Fibroblast of pulmonary artery (primary cell): ENCODE measurements at regions not wholly inside any gene's neighbourhood (a gene's known extent, or its start where the extent isn't known, plus 50 kb on each side); places are given as distances from the start of the nearest gene placed in this dataset.
"Not testable (repeated sequence)": the region's sequence is repeated elsewhere in the genome, so short reads cannot be mapped to it uniquely, and the experiment has no call there.

Source experiments
- DNase-seq: peaks from one replicate; pipeline ENCODE4 v3.0.0-alpha.2; 2010; ENCODE audit warnings: low read depth
- H3K4me3 ChIP-seq: replicated peaks from 2 replicates; pipeline ENCODE4 v1.5.1; 2011; ENCODE audit warnings: low read depth, mild to moderate bottlenecking, control low read depth, low read length, moderate library complexity
- CTCF ChIP-seq: IDR thresholded peaks from 2 replicates; pipeline ENCODE4 v1.5.1; 2011; ENCODE audit warnings: mild to moderate bottlenecking, control low read depth, low read length, inconsistent platforms; ENCODE audit errors: missing control alignments

DNA sequence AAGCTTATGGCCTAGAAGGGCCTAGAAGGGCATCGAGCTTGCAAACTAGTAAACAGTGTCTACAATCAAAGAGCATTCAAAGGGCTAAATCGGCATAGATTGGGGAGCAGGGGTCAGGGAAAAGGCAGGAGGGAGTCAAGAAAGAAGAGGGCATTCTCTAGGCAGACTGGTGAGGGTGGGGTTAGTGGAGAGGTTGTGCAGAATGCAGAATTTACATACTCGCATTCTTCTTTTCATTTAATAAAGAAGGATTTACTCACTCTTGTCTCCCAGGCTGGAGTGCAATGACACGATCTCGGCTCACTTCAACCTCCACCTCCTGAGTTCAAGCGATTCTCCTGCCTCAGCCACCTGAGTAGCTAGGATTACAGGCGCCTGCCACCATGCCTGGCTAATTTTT, 110.7 kb downstream of the TRIM43 start:
- DNase-seq, result no peak
- no peak overlapping the region for H3K4me3 ChIP-seq
- no peak for TF ChIP-seq CTCF

DNA sequence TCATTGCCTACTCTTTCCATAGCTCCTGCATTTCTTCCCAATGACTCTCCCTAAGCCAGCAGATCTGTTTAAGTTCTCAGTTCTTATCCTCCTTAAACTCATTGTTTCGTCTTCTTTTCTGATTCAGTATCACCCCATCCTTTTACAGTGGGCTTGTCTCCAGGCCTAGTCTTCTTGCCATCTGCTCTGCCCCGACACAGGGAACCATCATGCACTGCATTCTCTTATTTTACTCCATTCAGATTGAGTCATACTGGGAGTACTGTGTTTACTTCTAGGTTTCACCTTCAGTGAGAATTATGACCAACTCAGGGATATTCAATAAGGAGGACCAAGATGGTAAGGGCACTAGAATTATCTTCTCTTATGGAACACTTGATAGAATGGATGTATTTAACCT, 115.4 kb downstream of the TRIM43 start:
- not testable (repeated sequence) for DNase-seq, H3K4me3 ChIP-seq

GRCh38 chr2:95707837-95708236, 116.0 kb downstream of the TRIM43 start:
- H3K4me3 ChIP-seq, result no peak overlapping the region
- DNase-seq, result no peak
- no peak for TF ChIP-seq CTCF

DNA sequence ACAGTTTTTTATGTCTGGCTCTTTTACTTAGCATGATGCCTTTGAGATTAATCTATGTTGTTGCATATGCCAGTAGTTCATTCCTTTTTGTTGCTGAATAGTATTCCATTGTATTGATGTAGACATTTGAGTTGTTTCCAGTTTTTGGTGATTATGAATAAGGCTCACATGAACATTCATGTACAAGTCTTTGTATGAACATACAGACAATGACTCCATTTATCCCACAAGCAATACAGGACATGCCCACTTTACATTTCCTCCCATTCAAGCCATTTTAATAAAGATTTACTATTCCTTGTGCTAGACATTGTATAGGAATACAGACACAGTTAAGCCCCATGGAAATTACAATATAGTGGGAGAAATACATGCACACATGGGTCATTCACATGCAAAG, 118.0 kb downstream of the TRIM43 start:
- no peak overlapping the region for H3K4me3 ChIP-seq
- TF ChIP-seq CTCF, result no peak
- no peak for DNase-seq

- DNase-seq, H3K4me3 ChIP-seq: not testable (repeated sequence)
Observed at GRCh38 chr2:95713470-95714177, 121.8 kb downstream of the TRIM43 start.

GRCh38 chr2:95714398-95714797, 122.6 kb downstream of the TRIM43 start:
- DNase-seq, H3K4me3 ChIP-seq: not testable (repeated sequence)

- no peak for DNase-seq
- no peak overlapping the region for H3K4me3 ChIP-seq
- TF ChIP-seq CTCF, result no peak
Observed at GRCh38 chr2:95719473-95720060, 127.8 kb downstream of the TRIM43 start.

DNA sequence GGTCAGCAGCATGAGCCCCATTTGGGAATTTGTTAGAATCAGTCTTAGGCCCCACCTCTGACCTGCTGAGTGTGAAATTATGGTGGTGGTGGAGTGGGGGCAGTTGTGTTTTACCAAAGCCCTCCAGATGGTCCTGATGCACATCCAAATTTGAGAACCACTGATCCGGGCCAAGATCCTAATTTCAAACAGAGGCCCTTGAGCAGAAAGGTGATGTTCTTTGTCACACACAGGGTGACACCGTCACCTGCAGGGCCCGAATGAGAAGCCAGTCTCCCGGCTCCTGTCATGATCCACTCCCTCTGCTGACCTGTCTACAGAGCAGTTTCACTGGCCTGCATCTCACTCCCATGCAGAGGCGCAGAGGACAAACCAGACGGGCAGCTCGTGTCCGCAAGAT, 129.9 kb downstream of the TRIM43 start:
- no peak overlapping the region for H3K4me3 ChIP-seq
- no peak for TF ChIP-seq CTCF
- no peak for DNase-seq
